GM23248 (cell line): ENCODE measurements at regions not wholly inside any gene's neighbourhood (a gene's known extent, or its start where the extent isn't known, plus 50 kb on each side); places are given as distances from the start of the nearest gene placed in this dataset.

Source experiments
- DNase-seq: peaks from one replicate; pipeline ENCODE4 v3.0.0-alpha.2; 2015
- H2AFZ ChIP-seq: fragments of 200-600 bp; sonication (generic); 2 replicates; pipeline ENCODE4 v1.6.1; 2016; ENCODE audit warnings: antibody characterized with exemption
- H3F3A ChIP-seq: fragments of 200-600 bp; sonication (generic); 2 replicates; pipeline ENCODE4 v1.6.1; 2016; ENCODE audit warnings: mild to moderate bottlenecking, antibody characterized with exemption, mixed run types; ENCODE audit not compliant: insufficient read depth
- H3K27ac ChIP-seq: fragments of 200-600 bp; sonication (generic); 2 replicates; pipeline ENCODE4 v1.5.1; 2016; ENCODE audit warnings: mild to moderate bottlenecking
- H3K27me3 ChIP-seq: fragments of 200-600 bp; sonication (generic); replicated peaks from 2 replicates; pipeline ENCODE4 v1.6.1; 2016; ENCODE audit warnings: mild to moderate bottlenecking; ENCODE audit not compliant: insufficient read depth
- H3K36me3 ChIP-seq: fragments of 200-600 bp; sonication (generic); 2 replicates; pipeline ENCODE4 v1.6.1; 2016; ENCODE audit warnings: low read depth, mild to moderate bottlenecking
- H3K4me1 ChIP-seq: fragments of 200-600 bp; sonication (generic); 2 replicates; pipeline ENCODE4 v1.6.1; 2016; ENCODE audit warnings: mild to moderate bottlenecking; ENCODE audit not compliant: insufficient read depth
- H3K4me2 ChIP-seq: fragments of 200-600 bp; sonication (generic); one replicate; pipeline ENCODE4 v1.6.1; 2016; ENCODE audit warnings: mild to moderate bottlenecking; ENCODE audit not compliant: unreplicated experiment
- H3K4me3 ChIP-seq: fragments of 200-600 bp; sonication (generic); 2 replicates; pipeline ENCODE4 v1.5.1; 2016; ENCODE audit warnings: mild to moderate bottlenecking
- H3K79me2 ChIP-seq: fragments of 200-600 bp; sonication (generic); 2 replicates; pipeline ENCODE4 v1.6.1; 2016; ENCODE audit warnings: mild to moderate bottlenecking; ENCODE audit not compliant: insufficient read depth
- H3K9ac ChIP-seq: fragments of 200-600 bp; sonication (generic); 2 replicates; pipeline ENCODE4 v1.6.1; 2016; ENCODE audit warnings: mild to moderate bottlenecking
- H3K9me2 ChIP-seq: fragments of 200-600 bp; sonication (generic); 2 replicates; pipeline ENCODE4 v1.6.1; 2016; ENCODE audit warnings: mixed run types, mild to moderate bottlenecking, moderate library complexity; ENCODE audit not compliant: insufficient read depth
- H3K9me3 ChIP-seq: fragments of 200-600 bp; sonication (generic); one replicate; pipeline ENCODE4 v1.6.1; 2017; ENCODE audit warnings: low read depth
- H4K20me1 ChIP-seq: fragments of 200-600 bp; sonication (generic); 2 replicates; pipeline ENCODE4 v1.6.0; 2016; ENCODE audit not compliant: insufficient read depth
- EZH2 ChIP-seq: fragments of 200-600 bp; sonication (generic); IDR thresholded peaks from 2 replicates; pipeline ENCODE4 v1.6.1; 2018; ENCODE audit warnings: antibody characterized with exemption, mild to moderate bottlenecking; ENCODE audit not compliant: insufficient read depth, poor library complexity, severe bottlenecking
- EZH2phosphoT487 ChIP-seq: fragments of 200-600 bp; sonication (generic); IDR thresholded peaks from 2 replicates; pipeline ENCODE4 v1.6.1; 2018; ENCODE audit warnings: antibody characterized with exemption, moderate library complexity, mild to moderate bottlenecking, low read depth; ENCODE audit not compliant: insufficient read depth
- WGBS, 2 experiments: methylation state at CpG; one replicate each; pipeline ENCODE4 v1.1.6; 2015 to 2017; ENCODE audit warnings: low lambda C conversion rate in 2 of 2, low coverage in 1 of 2; ENCODE audit errors: missing lambda C conversion rate in 2 of 2; 5-methylcytosine and 5-hydroxymethylcytosine counted together
- in situ Hi-C: fragments of 300-500 bp; cut with MboI; formaldehyde crosslinking; loops from 2 replicates; pipeline ENCODE4 v1.15.0; 2020

GRCh38 chr1:106200711-106201110 is 855.8 kb upstream of the PRMT6 start:
- Histone ChIP-seq H3K36me3 (no peaks in the 10 kb centered on the region), H3F3A (no peaks in the 10 kb centered on the region), H3K79me2 (no peaks in the 10 kb centered on the region), H4K20me1 (no peaks in the 10 kb centered on the region), H3K27ac (no peak overlapping the region), H3K27me3 (no peaks in the 10 kb centered on the region), H3K4me2 (no peak overlapping the region), H3K9ac (no peak overlapping the region), H3K9me3 (no peaks in the 10 kb centered on the region), H3K9me2 (no peaks in the 10 kb centered on the region), H3K4me1 (no peaks in the 10 kb centered on the region), H3K4me3 (no peak overlapping the region), H2AFZ (no peak overlapping the region)
- WGBS, 2 experiments: 51 to 57% methylated on average over 3 of the region's 3 CpGs
- in situ Hi-C loops: no loop called here
- TF ChIP-seq EZH2 (no peak), EZH2phosphoT487 (no peak)
- no peak for DNase-seq

- H3K79me2 ChIP-seq: no peaks in the 10 kb centered on the region
- no peak overlapping the region for H3K27ac ChIP-seq
- WGBS, 2 experiments: 19 to 41% methylated on average over 1 of the region's 1 CpG
- no peak for DNase-seq
- H2AFZ ChIP-seq: no peak overlapping the region
- no peaks in the 10 kb centered on the region for H3K36me3 ChIP-seq
- H3F3A ChIP-seq: no peaks in the 10 kb centered on the region
- H3K27me3 ChIP-seq: no peaks in the 10 kb centered on the region
- TF ChIP-seq EZH2 (no peak), EZH2phosphoT487 (no peak)
- H4K20me1 ChIP-seq: no peaks in the 10 kb centered on the region
- no peak overlapping the region for H3K4me2 ChIP-seq
- H3K9me3 ChIP-seq: no peaks in the 10 kb centered on the region
- no peak overlapping the region for H3K4me3 ChIP-seq
- in situ Hi-C loops: no loop called here
- H3K4me1 ChIP-seq: no peaks in the 10 kb centered on the region
- no peak overlapping the region for H3K9ac ChIP-seq
- H3K9me2 ChIP-seq: no peaks in the 10 kb centered on the region
Observed at GRCh38 chr1:106207185-106207584, 849.3 kb upstream of the PRMT6 start.

GRCh38 chr1:106217765-106218164 is 838.7 kb upstream of the PRMT6 start:
- Histone ChIP-seq H3F3A (no peaks in the 10 kb centered on the region), H2AFZ (no peak overlapping the region), H3K4me1 (no peaks in the 10 kb centered on the region), H3K27me3 (no peaks in the 10 kb centered on the region), H3K9me3 (no peaks in the 10 kb centered on the region), H3K9ac (no peak overlapping the region), H3K27ac (no peak overlapping the region), H3K79me2 (no peaks in the 10 kb centered on the region), H4K20me1 (no peaks in the 10 kb centered on the region), H3K4me2 (no peak overlapping the region), H3K36me3 (no peaks in the 10 kb centered on the region), H3K9me2 (no peaks in the 10 kb centered on the region), H3K4me3 (no peak overlapping the region)
- no peak for TF ChIP-seq EZH2phosphoT487
- no peak for TF ChIP-seq EZH2
- in situ Hi-C loops: no loop called here
- 2 to 5% methylated on average over 2 of the region's 2 CpGs for WGBS, 2 experiments
- no peak for DNase-seq

- no peak overlapping the region for H2AFZ ChIP-seq
- in situ Hi-C loops: no loop called here
- no peaks in the 10 kb centered on the region for H3K79me2 ChIP-seq
- WGBS, 2 experiments: 17 to 29% methylated on average over 4 of the region's 4 CpGs
- H3K4me1 ChIP-seq: no peaks in the 10 kb centered on the region
- no peak overlapping the region for H3K27ac ChIP-seq
- no peak overlapping the region for H3K4me2 ChIP-seq
- H3K36me3 ChIP-seq: no peaks in the 10 kb centered on the region
- no peaks in the 10 kb centered on the region for H3K9me3 ChIP-seq
- H3F3A ChIP-seq: no peaks in the 10 kb centered on the region
- no peaks in the 10 kb centered on the region for H4K20me1 ChIP-seq
- peak; percentile 46 for DNase-seq
- TF ChIP-seq EZH2phosphoT487 (no peak), EZH2 (no peak)
- no peak overlapping the region for H3K4me3 ChIP-seq
- no peak overlapping the region for H3K9ac ChIP-seq
- H3K27me3 ChIP-seq: no peaks in the 10 kb centered on the region
- H3K9me2 ChIP-seq: no peaks in the 10 kb centered on the region
Observed at GRCh38 chr1:106222403-106222802, 834.1 kb upstream of the PRMT6 start.

- WGBS, 2 experiments: 9 to 15% methylated on average over 1 of the region's 1 CpG
- in situ Hi-C loops: no loop called here
Observed at GRCh38 chr1:106223213-106223612, 833.3 kb upstream of the PRMT6 start.

More at GRCh38 chr1:106223213-106223612, 833.3 kb upstream of the PRMT6 start:
- H3K79me2 ChIP-seq: no peaks in the 10 kb centered on the region
- no peaks in the 10 kb centered on the region for H3K9me3 ChIP-seq
- H3K27ac ChIP-seq: no peak overlapping the region
- no peaks in the 10 kb centered on the region for H3F3A ChIP-seq
- H3K9ac ChIP-seq: no peak overlapping the region
- H3K4me2 ChIP-seq: no peak overlapping the region
- no peak overlapping the region for H2AFZ ChIP-seq
- H3K9me2 ChIP-seq: no peaks in the 10 kb centered on the region
- no peaks in the 10 kb centered on the region for H3K27me3 ChIP-seq
- DNase-seq: no peak
- no peaks in the 10 kb centered on the region for H3K4me1 ChIP-seq
- no peak for TF ChIP-seq EZH2
- no peak for TF ChIP-seq EZH2phosphoT487
- H3K36me3 ChIP-seq: no peaks in the 10 kb centered on the region
- H3K4me3 ChIP-seq: no peak overlapping the region
- no peaks in the 10 kb centered on the region for H4K20me1 ChIP-seq
